ENCODE measurements at regions not wholly inside any gene's neighbourhood (a gene's known extent, or its start where the extent isn't known, plus 50 kb on each side); places are given as distances from the start of the nearest gene placed in this dataset.
A peak's percentile ranks its signal among the peaks of the same experiment; 100 is the strongest.
"Not testable (repeated sequence)": the region's sequence is repeated elsewhere in the genome, so short reads cannot be mapped to it uniquely, and the experiment has no call there.

GRCh38 chr13:50526661-50527071 lies 316.8 kb downstream of the DLEU7 start:
- no peak for DNase-seq (ENCODE audit: low read depth in 2 of 2)

GRCh38 chr13:50527188-50527587 lies 316.3 kb downstream of the DLEU7 start:
- no peak for DNase-seq (ENCODE audit: low read depth in 2 of 2)

GRCh38 chr13:50527612-50528509 lies 315.6 kb downstream of the DLEU7 start:
- no peak for DNase-seq (ENCODE audit: low read depth in 2 of 2)

- DNase-seq (ENCODE audit: low read depth in 2 of 2), result peak; percentile 57 to 63
Measured at GRCh38 chr13:50529154-50529882, 314.2 kb downstream of the DLEU7 start.

- DNase-seq (ENCODE audit: low read depth in 2 of 2), result no peak
Measured at GRCh38 chr13:50531917-50532899, 311.3 kb downstream of the DLEU7 start.

- DNase-seq (ENCODE audit: low read depth in 2 of 2), result no peak
Measured at GRCh38 chr13:50535050-50535449, 308.4 kb downstream of the DLEU7 start.

GRCh38 chr13:50537029-50537428 lies 306.5 kb downstream of the DLEU7 start:
- no peak for DNase-seq (ENCODE audit: low read depth in 2 of 2)

GRCh38 chr13:50539791-50540530 lies 303.5 kb downstream of the DLEU7 start:
- no peak for DNase-seq (ENCODE audit: low read depth in 2 of 2)

- no peak for DNase-seq (ENCODE audit: low read depth in 2 of 2)
Measured at GRCh38 chr13:50543141-50543540, 300.4 kb downstream of the DLEU7 start.

- DNase-seq (ENCODE audit: low read depth in 2 of 2), result peak; percentile 84
Measured at GRCh38 chr13:50543782-50544181, 299.7 kb downstream of the DLEU7 start.

- no peak for DNase-seq (ENCODE audit: low read depth in 2 of 2)
Measured at GRCh38 chr13:50544211-50544610, 299.3 kb downstream of the DLEU7 start.

- not testable (repeated sequence) for DNase-seq (ENCODE audit: low read depth in 2 of 2)
Measured at GRCh38 chr13:50547175-50547574, 296.3 kb downstream of the DLEU7 start.

- no peak for DNase-seq (ENCODE audit: low read depth in 2 of 2)
Measured at GRCh38 chr13:50548586-50548985, 294.9 kb downstream of the DLEU7 start.

GRCh38 chr13:50549221-50549942 lies 294.1 kb downstream of the DLEU7 start:
- no peak for DNase-seq (ENCODE audit: low read depth in 2 of 2)

GRCh38 chr13:50550151-50550550 lies 293.3 kb downstream of the DLEU7 start:
- DNase-seq (ENCODE audit: low read depth in 2 of 2), result no peak

- DNase-seq (ENCODE audit: low read depth in 2 of 2), result no peak
Measured at GRCh38 chr13:50552424-50552966, 291.0 kb downstream of the DLEU7 start.

- DNase-seq (ENCODE audit: low read depth in 2 of 2), result no peak
Measured at GRCh38 chr13:50561739-50562138, 281.8 kb downstream of the DLEU7 start.

GRCh38 chr13:50566646-50567045 lies 276.8 kb downstream of the DLEU7 start:
- DNase-seq (ENCODE audit: low read depth in 2 of 2), result no peak

GRCh38 chr13:50572129-50572528 lies 271.4 kb downstream of the DLEU7 start:
- DNase-seq (ENCODE audit: low read depth in 2 of 2), result no peak

GRCh38 chr13:50573066-50573465 lies 270.4 kb downstream of the DLEU7 start:
- DNase-seq (ENCODE audit: low read depth in 2 of 2), result no peak

All from fibroblast of skin of left quadriceps (primary cell).